ENCODE measurements at regions not wholly inside any gene's neighbourhood (a gene's known extent, or its start where the extent isn't known, plus 50 kb on each side); places are given as distances from the start of the nearest gene placed in this dataset.
A peak's percentile ranks its signal among the peaks of the same experiment; 100 is the strongest.

DNA sequence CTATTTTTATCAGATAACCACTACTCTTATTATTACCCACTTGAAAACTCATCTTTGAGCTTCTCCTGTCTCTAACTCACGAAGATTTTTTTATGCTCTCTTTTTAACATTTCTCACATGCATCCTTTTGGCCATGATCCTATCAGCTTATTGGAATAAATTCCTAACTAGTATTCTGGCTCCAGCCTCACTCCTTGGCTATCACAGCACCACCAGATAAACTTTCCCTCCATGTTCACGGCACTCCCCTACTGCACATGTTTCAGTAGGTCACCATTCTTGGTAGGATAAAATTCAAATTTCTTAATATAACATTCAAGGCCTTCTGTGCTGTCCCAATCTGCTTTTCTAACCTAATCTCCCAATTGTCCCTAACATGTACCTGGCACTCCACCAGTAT, 186.6 kb upstream of the UBASH3B start:
- DNase-seq (ENCODE audit: low spot score): no peak
- in situ Hi-C loops (cut with HindIII; ENCODE audit: low sequenced_read_pairs): no loop called here

DNA sequence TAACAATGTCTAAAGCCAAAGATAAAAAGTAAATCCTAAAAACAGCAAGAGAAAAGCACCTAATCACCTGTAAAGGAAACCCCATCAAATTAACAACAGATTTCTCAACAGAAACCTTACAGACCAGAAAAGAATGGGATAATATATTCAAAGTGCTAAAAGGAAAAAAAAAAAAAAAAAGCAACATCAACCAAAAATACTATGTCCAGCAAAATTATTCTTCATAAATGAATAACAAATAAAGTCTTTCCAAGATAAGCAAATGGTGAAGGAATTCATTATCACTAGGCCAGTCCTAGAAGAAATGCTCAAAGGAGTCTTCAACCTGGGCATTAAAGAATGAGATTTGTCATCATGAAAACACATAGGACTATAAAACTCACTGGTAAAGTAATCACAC, 192.0 kb upstream of the UBASH3B start:
- DNase-seq (ENCODE audit: low spot score): no peak
- in situ Hi-C loops (cut with HindIII; ENCODE audit: low sequenced_read_pairs): no loop called here

DNA sequence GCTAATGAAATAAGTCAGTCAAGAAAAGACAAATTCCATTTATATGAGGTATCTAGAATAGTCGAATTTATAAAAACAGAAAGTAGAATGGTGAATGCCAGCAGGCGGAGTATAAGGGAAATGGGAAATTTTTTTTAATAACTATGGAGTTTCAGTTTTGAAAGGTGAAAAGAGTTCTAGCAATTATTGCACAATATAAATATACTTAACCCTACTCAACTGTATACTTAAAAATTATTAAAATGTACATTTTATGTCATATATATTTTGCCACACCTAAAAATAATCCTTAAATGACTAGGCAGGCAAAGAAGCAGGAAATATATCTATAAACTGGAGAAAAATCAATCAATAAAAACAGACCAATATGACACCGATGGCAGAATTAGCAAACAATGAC, 196.5 kb upstream of the UBASH3B start:
- in situ Hi-C loops (cut with HindIII; ENCODE audit: low sequenced_read_pairs): no loop called here
- DNase-seq (ENCODE audit: low spot score): no peak

DNA sequence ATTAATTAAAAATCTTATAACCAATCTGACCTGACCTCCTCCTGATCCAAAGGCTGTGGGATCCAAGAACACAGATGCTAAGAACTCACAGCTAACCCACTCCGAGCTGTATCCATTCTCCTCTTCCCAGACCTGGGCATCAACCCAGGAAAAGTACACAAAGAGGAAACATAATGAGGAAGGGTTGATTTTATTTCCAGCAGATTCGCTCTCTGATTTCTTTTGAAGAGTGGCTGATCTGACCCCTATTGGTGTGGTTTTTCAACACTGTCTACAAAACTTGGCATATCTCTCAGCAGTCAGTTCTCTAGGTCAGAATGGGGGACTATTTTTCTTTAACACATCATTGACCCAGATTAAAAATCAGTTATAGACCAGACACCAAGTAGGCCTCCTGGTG, 201.9 kb upstream of the UBASH3B start:
- in situ Hi-C loops (cut with HindIII; ENCODE audit: low sequenced_read_pairs): no loop called here
- DNase-seq (ENCODE audit: low spot score): peak; percentile 9

DNA sequence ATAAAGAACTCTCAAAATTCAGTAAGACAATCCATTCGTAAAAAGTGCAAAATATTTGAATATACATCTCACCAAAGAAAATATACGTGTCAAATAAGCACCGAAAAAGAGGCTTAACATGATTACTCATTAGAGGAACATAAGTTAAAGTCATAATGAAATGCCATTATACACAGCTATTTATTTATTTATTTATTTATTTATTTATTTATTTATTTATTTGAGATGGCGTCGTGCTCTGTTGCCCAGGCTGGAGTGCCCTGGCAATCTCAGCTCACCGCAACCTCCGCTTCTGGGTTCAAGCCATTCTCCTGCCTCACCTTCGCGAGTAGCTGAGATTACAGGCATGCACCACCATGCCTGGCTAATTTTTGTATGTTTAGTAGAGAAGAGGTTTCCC, 203.6 kb upstream of the UBASH3B start:
- in situ Hi-C loops (cut with HindIII; ENCODE audit: low sequenced_read_pairs): no loop called here
- DNase-seq (ENCODE audit: low spot score): no peak

DNA sequence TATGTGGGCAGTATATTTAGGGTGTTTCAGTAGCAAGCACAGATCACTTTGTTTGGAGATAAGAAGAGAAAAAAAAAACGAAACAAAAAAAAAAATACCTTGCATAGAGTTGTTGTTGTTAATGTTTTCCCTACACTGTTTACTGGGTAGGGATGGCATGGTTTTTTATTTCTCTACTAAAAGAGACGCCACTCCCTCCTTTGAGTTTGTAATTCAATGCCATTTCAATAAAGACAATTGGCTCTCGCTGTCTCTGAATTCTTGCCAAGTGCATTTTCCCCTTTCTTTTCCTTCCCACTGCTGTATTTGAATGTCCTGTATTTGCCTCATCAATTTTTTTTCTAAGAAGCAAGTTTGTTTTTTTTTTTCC, 213.9 kb upstream of the UBASH3B start:
- in situ Hi-C loops (cut with HindIII; ENCODE audit: low sequenced_read_pairs): no loop called here
- no peak for DNase-seq (ENCODE audit: low spot score)

DNA sequence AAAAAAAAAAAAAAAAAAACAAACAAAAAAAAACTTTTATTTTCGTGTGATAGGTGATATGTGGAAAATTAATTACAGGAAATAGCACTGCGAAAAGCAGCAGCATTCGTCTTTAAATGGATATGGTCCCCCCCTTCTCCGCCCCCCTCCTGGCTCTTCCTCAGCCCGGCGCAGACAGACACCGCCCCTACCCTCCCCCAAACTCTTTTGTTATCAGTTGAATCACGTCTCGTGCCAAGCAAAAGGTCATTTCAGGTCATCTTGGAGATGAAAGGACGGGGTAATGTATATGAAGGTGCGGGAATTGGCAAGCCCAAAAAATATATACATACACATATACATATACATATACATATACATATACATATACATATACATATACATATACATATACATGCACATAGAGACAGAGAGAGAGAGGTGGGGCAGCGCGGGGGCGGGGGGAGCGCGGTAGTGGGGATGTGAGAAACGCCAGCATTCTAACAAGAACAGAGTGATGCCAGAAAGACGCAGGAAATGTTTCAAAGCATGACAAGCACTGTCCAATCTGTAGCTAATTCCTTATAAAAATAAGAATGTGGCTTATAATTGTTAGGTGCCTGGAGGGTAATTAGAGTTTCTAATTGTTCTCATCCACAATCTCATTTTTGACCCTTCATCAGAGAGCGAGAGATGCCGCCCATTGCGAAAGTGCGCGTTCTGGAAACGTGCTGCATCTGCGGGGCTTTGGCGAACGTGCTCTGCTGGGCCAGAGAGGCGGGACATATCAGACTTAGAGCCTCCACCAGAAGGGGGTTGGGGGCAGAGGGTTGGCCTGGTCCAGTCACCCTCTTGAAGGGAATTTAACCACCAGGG, 214.5 kb upstream of the UBASH3B start:
- in situ Hi-C loops (cut with HindIII; ENCODE audit: low sequenced_read_pairs): no loop called here
- DNase-seq (ENCODE audit: low spot score): no peak

DNA sequence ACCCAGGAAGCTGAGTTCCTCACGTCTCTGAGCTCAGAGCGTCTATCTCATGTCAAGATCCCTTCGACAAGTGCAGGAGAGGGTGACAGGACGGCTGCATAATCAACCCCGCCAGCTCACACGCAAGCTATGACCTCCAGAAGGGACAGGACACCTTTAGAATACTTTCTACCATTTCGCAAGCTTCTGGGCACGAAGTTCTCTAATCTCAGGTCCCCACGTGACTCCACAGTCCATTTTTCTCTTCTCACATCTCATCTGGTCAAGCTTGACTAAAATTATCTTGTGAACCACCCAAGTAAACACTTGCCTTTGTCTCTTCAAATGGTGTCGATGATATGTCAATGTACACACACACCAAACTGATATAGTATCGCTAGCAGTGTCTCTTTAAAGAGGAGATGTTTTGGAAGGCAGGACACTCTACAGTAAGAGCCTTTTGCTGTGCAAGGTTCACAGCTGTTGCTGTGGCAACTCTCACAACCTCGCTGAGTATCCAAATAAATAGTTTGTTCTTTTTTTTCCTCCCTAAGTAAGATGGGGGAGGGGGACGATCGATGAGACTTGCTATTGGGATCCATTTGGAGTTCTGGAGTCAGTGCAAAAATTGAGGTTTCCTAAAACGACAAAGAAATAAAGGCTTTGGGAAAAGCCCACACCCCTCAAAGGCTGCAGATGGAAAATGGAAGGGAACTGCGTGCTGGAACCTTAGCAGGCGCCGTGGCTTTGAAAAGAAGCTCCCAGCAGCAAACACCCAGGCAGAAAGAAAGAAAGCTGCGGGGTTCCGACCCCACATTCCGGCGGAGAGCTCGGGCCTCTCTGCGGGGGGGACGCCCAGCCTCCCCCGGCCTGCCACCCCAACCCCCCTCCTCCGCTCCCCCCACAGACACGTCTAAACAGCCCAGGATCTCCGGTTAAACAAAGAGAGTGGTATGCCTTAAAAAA, 215.4 kb upstream of the UBASH3B start:
- in situ Hi-C loops (cut with HindIII; ENCODE audit: low sequenced_read_pairs): no loop called here

DNA sequence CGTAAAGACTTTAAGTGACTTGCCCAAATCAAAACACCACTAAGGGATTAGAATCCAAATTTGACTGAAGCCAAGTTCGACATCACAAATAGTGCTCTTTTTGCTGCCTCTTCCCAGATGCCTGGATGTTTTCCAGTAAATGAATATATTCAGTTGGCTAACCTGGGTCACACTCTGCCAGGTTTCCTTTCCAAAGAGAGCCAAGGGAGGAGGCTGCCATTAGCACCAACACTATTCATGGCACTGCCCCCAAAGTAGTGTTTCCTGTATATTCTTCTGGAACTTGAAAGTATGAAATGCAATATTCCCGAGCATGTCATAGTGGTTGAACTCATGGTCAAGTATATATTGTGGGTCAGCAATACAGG, 219.3 kb upstream of the UBASH3B start:
- DNase-seq (ENCODE audit: low spot score): no peak
- in situ Hi-C loops (cut with HindIII; ENCODE audit: low sequenced_read_pairs): no loop called here

More for the DNA sequence above, 215.4 kb upstream of the UBASH3B start:
- DNase-seq (ENCODE audit: low spot score): peak; percentile 12

DNA sequence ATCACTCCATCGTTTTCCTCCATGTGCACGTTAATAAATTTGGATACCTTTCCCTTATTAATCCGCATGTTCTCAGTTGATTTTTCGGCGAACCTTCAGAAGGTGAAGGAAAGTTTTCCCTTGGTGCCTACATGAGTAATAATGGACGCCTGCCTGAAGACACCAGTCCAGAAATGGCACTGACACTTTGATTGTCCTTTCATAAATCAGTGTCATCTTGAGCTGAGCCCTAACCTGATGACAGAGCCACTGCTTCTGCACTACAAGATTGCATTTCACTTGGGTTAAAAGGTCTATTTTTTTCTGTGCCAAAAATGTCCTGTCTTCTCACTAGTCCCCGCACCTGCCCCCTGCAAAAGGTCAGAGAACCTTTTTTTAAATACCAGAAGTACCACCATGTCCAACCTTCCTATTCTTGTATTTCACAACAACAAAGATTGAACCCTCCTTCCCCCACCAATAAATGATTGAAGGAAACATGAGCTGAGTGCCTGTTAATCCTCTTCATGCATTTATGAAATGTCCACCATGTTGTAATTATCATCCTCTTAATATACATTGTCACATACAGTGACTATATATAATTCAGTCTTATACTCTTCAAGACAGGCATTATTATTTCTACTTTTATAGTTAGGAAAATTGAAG, 219.9 kb upstream of the UBASH3B start:
- in situ Hi-C loops (cut with HindIII; ENCODE audit: low sequenced_read_pairs): no loop called here
- no peak for DNase-seq (ENCODE audit: low spot score)

DNA sequence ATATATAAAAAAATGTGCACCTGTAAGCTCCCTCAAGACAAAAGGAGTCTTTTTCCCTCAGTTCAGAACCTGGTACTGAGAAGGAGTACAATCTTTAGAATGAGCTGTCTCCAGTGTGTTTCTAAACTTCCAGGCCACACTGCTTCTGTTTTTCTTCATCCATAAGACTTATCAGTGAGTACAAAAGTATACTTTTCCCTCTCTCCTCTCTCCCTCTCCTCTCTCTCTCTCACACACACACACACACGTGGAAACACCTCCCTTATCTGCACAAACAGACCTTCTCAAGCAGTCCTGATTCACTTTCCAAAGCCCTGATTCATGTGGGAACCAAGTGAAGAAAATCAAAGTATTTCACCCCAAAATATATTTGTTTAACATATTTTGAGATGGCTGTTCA, 220.7 kb upstream of the UBASH3B start:
- DNase-seq (ENCODE audit: low spot score): no peak
- in situ Hi-C loops (cut with HindIII; ENCODE audit: low sequenced_read_pairs): no loop called here

DNA sequence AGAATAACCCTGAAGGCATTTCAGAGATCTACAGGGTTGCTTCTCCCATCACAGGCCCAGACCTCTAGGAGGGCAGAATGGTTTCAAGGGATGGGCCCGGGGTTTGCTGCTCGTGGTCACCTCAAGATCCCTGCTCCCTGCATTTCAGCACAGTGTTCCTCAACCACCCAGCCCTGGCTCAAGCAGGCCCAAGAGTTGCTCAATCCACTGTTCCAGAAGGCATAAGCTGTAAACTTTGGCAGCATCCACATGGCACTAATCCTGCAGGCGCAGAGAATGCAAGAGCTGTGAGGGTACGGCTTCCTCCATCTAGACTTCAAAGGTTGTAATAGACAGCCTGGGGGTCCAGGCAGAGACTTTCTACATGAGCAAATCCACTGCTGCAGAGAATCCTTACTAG, 225.0 kb upstream of the UBASH3B start:
- no peak for DNase-seq (ENCODE audit: low spot score)
- in situ Hi-C loops (cut with HindIII; ENCODE audit: low sequenced_read_pairs): no loop called here

DNA sequence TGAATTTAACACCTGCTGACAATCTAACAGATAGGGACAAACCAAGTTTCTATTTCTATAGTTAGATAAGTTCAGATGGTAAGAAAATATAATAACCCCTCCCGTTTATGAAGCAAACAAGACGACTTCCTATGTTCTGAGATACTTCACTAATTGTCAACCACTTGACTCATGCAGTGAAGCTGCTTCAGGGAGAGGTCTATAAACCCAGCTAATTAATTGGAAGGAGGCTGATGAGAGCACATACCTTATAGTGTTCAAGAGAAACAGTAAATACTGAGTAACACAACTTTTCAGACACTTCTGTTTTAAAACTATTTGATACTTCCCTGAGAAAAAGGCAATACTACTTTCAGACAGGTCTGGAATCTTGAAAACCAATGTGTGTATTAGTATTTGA, 229.4 kb upstream of the UBASH3B start:
- in situ Hi-C loops (cut with HindIII; ENCODE audit: low sequenced_read_pairs): no loop called here
- DNase-seq (ENCODE audit: low spot score): no peak

DNA sequence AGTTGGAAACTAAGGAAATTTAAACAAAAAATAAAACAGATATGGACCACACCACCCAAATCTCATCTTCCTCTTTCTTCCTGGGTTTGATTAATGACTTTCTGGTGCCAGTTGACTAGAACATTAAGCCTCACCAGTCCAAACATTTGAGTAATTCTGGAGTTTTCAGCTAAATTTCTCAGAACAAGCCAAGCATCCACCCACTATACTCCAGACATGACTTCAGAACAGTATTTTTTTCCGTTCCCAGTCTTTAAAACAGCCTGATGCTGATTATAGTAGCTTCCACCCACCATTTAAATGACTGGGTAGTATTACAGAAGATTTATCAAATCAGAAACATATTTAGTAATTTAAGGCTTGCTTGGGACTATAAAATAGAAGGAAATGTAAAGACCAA, 230.9 kb upstream of the UBASH3B start:
- in situ Hi-C loops (cut with HindIII; ENCODE audit: low sequenced_read_pairs): no loop called here
- DNase-seq (ENCODE audit: low spot score): no peak

DNA sequence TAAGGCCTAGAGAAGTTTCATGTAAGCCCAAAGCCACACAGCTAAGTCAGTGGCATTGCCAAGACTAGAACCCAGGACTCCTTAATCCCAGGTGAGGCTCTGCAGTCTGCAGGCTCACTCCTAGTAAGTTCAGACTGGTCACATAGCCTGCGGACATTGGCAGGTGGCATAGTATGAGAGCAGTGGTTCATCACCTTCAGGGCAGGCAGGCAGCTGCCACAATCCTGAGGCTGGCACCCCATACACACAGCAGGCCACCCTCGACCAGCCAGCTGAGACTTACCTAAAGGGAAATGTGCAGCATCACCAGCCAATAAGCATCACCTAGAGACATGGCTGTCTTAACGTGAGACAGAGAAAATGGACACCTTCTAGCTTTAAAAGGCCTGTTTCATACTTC, 231.6 kb upstream of the UBASH3B start:
- in situ Hi-C loops (cut with HindIII; ENCODE audit: low sequenced_read_pairs): no loop called here
- DNase-seq (ENCODE audit: low spot score): no peak

DNA sequence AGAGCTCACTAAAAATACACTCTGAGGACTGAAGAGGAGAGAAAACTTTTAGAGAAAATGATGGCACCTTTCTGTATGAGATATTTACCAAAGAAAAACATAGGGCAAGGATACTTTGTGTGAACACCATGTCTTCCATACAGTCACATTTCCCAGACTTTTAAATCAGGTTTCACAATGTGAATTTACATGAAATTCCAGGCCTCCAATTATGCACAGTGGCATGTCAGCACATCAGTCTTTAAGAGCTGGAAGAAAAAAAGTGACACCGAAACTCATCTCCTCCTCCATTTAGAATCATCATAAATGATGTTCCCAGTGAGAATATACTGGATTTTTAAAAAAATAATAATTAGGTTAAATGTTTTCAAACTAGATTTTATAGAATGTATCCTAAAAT, 232.2 kb upstream of the UBASH3B start:
- in situ Hi-C loops (cut with HindIII; ENCODE audit: low sequenced_read_pairs): no loop called here
- DNase-seq (ENCODE audit: low spot score): no peak

DNA sequence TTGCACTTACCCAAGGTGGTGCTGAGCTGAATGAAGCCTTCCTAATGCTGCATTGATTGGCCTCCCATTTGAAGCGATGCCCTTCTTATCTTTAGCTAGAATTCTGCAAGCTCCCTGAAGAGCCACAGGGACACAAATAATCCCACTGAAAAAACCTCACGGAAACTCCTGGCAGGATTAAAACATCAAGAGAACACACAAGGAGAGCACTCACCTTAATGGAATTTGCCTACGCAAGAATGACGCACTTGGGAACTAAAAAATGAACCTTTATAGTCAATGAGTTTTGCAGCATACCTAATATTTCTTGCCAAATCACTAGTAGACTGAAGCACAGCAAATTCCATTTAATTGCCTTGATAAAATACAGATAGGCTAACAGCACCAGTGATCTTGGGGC, 232.8 kb upstream of the UBASH3B start:
- in situ Hi-C loops (cut with HindIII; ENCODE audit: low sequenced_read_pairs): no loop called here
- DNase-seq (ENCODE audit: low spot score): no peak

DNA sequence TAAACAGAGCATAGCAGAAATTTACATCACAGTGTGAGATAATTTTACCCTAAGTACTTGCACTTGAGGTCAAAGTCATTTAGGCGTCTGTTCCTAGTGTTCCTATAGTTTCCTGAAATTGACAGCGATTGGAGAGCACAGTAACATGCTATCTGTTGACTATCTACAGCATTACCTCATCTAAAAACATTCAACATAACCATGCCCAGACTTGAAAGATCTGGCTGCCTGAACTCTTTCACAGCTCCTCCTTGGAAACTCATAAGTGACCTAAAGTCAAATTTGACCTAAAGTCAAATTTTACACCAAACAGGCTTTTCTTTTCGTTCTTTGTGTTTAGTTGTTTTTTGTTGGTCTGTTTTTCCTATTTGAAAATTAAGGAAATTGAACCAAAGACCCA, 233.8 kb upstream of the UBASH3B start:
- in situ Hi-C loops (cut with HindIII; ENCODE audit: low sequenced_read_pairs): no loop called here
- DNase-seq (ENCODE audit: low spot score): no peak

DNA sequence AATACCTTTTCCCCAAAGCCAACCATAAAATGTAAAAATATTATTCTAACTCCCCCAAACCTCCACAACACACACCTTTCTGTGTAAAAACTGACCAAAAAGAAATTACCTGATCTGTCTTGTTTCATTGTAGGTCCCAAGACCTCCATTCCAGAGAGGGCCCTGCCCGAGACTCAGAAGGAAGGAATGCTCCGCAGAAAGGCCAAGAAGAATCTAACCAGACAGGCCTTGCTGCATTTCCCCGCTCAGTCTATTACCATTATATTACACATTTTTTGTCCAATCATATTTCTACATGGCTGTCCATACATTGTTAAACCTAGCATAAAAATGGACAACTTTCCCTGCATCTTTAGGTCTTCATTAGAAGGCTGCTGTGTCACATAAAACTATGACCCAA, 237.5 kb upstream of the UBASH3B start:
- in situ Hi-C loops (cut with HindIII; ENCODE audit: low sequenced_read_pairs): no loop called here
- no peak for DNase-seq (ENCODE audit: low spot score)

DNA sequence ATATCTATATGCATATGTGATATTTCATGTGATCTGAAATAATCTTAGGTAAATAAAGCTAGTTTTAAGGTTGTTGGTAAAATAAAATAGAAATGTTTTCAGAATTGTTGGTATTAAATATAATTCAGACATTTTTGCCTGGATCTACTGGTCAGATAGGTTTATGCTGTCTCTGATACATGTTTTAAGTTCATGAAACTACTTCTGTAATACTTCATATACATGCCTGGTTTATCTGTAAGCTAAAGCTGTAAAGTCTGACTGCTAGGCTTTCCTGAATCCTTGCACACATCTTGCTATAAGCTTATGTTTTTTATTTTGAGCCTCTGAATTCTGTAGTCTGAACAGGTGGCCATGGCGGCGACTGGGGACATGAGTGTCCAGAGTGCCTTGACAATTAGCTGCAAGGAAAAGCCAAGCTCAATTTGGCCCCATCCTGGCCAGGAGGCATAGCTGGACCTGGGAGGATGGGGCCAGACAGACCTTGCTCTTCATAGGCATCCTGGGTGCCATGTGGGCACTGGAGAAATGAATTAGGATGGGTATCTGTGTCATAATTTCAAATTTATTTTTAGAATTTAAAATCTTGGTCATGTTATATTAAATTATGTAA, 241.0 kb upstream of the UBASH3B start:
- in situ Hi-C loops (cut with HindIII; ENCODE audit: low sequenced_read_pairs): no loop called here
- no peak for DNase-seq (ENCODE audit: low spot score)

All from G401 (cell line).